ENCODE measurements at regions not wholly inside any gene's neighbourhood (a gene's known extent, or its start where the extent isn't known, plus 50 kb on each side); places are given as distances from the start of the nearest gene placed in this dataset.
A peak's percentile ranks its signal among the peaks of the same experiment; 100 is the strongest.

GRCh38 chr4:22911285-22911684 is 218.5 kb downstream of the GBA3 start:
- DNase-seq = no peak

GRCh38 chr4:22910200-22910599 is 217.5 kb downstream of the GBA3 start:
- no peak for DNase-seq

- no peak for DNase-seq
Measured at GRCh38 chr4:22906045-22906444, 213.3 kb downstream of the GBA3 start.

DNA sequence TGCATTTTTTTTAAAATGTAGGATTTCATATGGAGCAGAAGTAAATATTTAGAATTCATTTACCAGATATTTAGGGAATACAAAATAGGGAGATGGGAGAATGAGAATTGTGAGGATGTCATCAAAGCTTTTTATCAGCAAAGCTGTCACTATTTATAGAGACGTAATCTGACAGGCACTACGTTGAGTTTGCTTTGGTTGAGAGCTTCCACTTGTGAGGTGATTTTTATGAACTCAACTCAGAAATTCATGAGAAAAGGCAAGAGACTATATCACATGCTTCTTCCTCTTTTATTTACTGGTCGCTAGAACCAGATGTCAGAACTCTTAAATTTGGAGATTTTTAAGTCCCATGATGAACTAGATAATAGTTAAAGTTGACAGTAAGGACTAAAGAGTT is 211.2 kb downstream of the GBA3 start:
- DNase-seq = no peak

GRCh38 chr4:22901631-22902030 is 208.9 kb downstream of the GBA3 start:
- no peak for DNase-seq

DNA sequence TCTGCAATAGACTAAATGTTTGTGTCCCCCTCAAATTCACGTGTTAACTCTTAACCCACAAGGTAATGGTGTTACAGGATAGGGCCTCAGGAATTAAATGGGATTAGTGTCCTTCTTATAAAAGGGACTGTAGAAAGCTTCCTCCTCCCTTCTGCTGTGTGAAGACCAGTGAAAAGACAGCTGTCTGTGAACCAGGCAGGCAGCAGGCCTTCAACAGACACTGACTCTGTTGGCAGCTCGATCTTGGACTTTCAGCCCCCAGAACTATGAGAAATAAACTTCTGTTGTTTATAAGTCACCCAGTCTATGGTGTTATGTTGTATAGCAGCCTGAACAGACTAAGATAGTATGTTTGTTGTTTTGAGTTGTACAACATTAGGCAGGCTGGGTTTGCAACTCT is 208.1 kb downstream of the GBA3 start:
- peak; percentile 28 for DNase-seq

GRCh38 chr4:22897520-22898108 is 204.9 kb downstream of the GBA3 start:
- peak; percentile 34 for DNase-seq

- DNase-seq = no peak
Measured at GRCh38 chr4:22895482-22895881, 202.7 kb downstream of the GBA3 start.

- DNase-seq = no peak
Measured at GRCh38 chr4:22884157-22884556, 191.4 kb downstream of the GBA3 start.

DNA sequence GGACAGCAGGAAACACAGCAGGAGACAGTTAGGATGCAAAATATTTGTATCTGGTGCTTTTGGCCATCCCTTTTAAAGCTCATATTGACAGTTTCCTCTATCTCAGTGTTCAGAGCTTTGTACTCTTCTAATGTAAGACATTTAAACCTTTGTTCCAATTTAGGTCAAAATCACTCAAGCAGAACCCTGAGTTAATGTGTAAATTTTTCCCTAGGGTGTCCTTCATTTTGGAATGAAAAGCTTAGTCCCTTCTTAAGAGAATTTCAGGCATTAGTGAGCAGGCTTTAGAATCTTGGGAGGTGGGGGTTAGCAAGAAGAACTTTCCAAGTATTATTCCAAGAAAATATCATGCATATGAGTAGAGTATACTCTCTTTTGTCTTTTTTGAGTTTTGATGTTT is 188.7 kb downstream of the GBA3 start:
- peak; percentile 13 for DNase-seq

DNA sequence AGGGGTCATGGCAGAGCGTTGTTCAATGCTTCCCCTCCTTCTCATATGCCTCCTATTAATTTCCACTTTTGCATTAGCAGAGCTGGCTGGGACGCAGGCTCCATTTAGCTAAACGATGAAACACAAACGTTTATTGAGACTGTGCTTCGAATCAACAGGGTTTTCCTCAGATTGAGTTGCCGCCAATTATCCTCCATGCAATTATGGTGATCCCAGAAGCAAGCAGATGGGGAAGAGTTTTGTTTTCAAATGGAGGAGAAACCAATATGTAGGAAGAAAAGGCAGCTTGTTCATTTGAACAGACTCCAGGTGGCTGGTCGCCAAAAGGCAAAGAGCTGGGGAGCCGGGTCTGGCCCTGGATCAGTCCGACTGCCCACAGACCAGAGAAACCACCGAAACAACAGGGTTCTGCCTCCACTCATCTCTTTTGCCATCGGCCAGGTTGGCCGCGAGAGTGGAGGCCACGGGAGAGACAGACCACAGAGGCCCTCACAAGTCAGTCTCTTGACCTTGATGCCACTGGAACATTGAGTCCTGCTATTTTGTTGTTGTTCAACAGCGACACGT is 184.8 kb downstream of the GBA3 start:
- DNase-seq = no peak

DNA sequence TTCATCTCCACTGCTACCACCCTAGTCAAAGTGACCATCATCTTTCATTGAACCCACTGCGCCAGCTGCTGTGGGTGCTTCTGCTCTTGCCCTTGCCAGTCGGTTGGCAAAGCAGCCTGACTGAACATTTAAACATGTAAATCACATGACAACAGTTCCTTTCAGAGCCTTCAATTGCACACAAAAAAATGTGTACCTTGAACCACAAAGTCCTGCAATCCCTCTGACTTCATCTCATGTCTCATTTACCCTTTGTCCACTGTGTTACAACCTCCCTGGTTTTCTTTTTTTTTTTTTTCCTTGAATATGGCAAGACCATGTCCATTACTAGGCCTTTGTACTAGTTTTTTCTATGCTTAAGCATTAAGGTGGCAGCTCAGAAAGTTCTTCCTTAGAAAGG is 183.5 kb downstream of the GBA3 start:
- no peak for DNase-seq

DNA sequence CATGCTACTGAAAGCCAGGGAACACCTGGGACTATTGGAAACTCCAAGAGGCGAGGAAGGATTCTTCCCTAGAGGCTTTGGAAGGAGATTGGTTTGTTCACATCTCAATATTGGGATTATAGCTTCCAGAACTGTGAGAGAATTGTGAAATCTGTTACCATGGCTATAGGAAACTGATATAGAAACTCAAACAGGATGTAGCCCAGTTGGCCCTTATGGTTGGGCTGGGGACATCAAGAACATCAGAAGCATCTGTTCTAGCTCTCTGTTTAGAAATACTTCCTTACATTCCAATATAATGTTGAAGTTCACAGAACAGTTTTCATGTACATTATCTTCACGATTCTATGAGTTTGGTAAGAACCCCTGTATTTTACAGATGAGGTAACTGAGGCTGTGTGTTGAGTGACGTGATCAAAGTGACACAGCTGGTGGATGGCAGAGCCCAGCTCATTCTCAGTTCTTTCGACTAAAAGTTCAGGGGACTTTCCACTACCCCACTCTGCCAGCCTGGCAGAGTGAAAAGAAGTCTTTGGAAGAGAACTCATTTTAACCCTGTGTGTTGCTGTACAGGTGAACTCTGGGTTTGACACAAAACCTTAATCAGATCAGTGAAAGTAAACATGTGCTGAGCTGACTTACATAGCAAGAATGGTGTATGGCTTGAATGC is 183.0 kb downstream of the GBA3 start:
- no peak for DNase-seq

GRCh38 chr4:22874334-22874912 is 181.7 kb downstream of the GBA3 start:
- no peak for DNase-seq

- DNase-seq = no peak
Measured at GRCh38 chr4:22873899-22874298, 181.2 kb downstream of the GBA3 start.

DNA sequence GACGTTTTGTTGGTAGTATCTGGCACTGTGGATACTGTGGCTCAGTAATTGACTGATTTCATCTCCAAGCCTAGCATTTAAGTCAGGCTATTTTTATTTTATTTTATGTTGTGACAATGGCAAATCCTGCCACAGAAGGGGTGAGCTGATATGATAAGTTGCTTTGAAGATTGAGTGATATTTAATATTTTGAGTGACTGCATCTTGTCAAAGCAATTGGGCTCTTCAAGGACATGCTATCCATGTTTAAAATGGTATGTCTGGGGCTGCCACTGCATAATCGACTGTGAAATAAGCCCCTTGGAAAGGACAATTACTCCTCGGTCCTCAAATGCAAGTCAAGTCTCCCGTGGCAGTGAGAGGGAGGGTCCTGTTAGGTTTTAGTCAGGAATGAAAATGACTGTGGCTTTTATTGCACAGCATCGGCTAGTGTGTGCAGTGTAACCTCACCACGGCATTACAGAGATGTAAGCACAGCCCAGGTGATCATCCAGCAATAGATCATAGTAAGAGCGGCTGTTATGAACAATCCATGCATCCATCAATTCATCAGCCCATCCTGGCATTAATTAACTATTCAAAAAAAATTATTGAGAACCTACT is 178.2 kb downstream of the GBA3 start:
- DNase-seq = no peak

DNA sequence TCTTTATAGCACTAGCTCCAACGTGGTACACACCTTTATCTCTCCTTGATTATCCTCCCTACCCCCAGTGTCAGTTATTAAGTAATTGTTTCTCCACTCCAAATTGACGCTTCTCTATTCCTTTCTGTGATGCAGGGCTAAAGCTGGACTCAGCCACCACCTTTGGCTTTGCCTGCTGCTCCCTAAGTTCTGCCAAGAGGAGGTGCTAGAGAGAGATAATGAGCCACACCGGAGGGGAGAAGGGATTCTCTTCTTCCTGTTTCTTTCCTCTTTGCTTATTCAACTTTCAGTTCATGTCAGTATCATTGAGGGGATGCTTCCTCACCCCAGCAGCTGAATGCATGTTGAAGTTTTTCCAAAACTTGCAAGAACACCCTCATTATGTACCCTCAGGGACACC is 176.5 kb downstream of the GBA3 start:
- no peak for DNase-seq

Measured in retina (tissue), 1 donor.